ENCODE measurements at regions not wholly inside any gene's neighbourhood (a gene's known extent, or its start where the extent isn't known, plus 50 kb on each side); places are given as distances from the start of the nearest gene placed in this dataset.

DNA sequence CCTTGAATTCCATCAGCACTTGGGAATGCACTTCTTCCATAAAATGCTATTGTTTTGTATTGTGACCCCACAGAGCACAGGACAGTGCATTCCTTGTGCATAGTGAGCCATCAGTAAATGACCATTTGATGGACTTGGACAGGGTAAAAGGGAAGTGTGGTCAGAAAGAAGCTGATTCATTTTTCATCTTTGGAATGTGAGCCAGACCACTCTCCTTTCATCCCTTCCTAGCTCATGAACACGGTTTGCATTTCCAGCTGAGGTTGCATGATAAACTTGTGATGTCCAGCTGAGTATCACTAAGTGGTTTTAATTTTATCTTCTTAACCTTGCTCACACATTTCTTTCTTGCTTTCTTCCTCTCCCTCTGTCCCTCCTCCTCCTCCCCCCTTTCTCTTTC is 101.3 kb downstream of the NUDT12 start:
- DNase-seq = no peak

DNA sequence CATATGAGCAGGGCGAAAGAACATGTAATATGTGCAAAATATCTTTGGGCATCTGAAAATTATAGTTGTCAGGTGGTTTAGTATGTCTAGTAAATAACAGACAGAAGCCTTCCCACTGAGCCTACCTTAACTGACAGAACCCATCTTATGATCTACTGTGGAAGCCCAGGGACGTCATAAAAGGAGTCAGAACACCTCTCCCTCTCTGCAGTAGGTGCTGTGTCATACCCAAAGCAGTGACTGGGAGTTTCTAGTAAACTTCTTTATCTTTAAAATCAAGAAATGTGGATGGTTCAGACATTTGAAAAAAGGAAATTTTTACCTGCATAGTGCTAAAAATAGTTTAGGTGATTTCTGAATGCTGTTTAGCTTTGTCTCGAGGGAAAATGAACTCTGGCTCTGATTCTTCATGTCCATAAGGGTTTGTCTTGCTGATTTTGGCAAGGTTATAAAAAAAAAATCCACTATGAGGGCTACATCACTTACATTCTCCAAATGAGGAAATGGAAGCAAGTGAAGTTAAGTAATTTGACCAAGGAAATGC is 104.0 kb downstream of the NUDT12 start:
- DNase-seq = no peak

DNA sequence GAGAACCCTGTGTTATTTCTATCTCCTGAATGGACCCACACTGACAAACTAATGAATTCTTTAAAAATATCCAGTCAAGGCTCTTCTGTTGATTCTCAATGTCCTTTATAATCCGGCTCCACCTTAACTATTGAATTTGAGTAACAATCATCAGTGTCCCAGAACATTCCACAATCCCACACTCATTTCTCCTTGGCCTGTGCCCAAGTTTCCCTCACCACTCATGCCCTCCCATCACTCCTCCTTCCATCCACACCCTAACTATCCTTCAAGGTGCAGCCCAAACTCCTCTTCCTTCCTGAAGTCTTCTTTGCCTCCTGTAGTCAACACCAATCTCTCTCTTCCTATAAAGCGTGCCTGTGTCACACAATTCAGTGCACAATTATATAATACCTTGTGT is 106.1 kb downstream of the NUDT12 start:
- DNase-seq = no peak

DNA sequence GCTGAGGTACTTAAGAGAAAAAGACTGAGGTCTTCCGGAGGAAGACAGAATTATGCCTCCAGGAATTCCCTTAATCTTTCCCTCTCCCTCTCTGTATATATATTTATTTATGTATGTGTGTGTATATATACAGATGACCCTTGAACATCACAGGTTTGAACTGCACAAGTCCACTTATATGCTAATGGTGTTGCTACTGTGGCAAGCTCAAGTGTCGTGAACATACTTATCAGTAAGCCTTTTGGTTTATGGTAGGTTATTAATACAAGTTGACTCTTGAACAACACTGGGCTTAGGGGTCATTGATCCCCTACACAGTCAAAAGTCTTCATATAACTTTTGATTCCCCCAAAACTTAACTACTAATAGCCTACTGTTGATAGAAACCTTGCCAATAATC is 106.8 kb downstream of the NUDT12 start:
- no peak for DNase-seq

DNA sequence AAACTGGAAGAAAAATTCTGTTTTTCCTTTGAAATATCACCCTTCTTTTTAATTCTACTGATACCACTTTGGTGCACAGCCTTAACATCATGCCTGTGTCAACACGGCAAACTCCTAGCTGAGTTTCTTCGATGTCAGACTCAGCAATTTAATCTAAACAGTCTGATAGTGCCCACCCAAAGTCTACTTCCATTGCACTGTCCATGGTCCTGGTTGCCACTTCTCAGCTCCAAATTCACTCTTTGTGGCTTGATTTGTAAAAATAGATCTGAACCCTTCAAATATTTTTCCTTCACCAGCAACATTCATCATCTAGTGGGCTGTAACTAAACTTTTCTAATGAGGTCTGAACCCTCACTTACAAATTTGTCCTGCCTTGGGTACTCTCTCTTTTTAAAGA is 107.8 kb downstream of the NUDT12 start:
- DNase-seq = no peak

DNA sequence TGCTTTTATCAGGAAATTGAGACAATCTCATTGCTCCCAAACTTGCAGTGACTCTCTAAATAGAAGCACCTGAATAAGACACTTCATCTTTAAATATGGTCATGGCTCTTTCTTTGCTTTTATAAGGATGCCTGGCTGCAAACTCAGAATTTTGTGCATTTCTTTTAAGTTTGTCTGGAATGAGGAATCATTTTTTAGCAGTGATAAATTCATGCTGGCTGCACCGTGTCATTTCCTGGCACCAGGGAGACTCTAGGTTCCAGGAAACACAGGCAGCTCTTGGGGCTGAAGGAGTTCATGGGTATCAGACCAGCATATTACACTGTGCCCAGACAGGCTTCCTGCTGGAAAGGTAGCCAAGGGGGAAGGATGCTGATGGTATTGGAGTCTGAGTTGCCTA is 109.9 kb downstream of the NUDT12 start:
- no peak for DNase-seq

DNA sequence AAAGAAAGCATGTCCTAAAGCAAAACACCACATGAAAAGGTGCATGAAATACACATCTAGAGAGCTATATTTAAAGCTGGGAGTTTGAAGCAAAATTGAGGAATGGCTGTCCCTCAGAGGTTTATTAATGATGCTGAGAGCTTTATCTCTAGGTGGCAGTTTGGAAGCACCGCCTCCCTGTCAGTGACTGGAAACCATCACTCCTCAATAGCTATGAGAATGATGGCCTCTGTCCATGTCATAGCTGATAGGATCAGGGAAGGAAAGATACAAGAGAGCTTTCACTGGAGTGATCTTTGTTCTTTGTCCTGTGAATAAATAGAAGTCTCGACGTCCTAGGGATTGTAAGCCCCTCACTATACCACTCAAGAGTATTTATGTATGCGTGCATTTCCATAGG is 110.5 kb downstream of the NUDT12 start:
- no peak for DNase-seq

DNA sequence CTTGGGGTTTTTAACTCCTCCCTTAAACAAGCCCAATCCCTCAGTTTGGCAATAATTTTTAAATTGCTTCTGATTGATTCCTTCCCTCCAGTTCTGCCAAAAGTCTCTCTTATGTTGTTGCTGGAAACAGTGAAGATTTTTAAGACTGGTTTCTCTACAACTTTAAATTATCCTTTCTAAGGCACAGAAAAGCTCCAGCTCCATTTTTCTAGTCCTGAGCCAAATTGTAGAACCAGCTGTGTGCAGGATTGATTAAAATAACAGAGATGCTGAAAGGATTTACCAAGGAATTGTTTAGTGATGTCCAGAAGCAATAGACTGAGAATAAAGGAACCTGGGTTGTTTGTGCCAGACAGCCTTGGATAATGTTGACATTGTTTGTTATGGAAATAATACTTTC is 111.3 kb downstream of the NUDT12 start:
- DNase-seq = no peak

DNA sequence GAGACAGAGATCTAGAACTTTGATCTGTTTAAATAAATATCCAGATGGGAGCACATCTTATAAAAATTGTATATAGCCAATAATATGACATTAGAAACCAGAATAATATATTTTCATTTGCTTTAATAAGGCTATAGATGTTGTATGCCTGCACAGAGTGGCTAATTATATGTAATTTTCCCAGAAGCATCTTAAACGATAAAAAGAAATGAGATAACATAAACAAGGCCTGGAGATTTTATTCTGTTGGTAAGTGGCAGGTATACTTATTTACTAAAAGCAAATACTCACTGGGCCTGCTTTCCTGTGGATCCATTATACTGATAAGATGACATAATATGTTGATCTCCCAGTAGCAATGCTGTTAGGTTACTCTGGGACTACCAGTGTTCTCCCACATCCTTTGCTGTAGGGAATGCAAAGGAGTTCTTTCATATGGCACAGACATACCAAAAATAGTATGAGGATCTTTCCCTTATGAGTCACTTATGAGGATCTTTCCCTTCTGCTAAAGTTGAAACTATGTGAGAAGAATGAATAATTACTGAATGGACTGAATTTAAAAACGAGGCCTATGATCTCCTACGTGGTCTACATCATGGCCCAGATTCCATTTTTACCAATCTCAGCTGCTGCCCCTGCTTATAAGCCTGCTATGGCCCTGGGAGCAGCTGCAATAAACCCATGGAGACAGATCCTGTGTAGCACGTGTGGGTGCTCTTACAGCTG is 112.1 kb downstream of the NUDT12 start:
- no peak for DNase-seq

DNA sequence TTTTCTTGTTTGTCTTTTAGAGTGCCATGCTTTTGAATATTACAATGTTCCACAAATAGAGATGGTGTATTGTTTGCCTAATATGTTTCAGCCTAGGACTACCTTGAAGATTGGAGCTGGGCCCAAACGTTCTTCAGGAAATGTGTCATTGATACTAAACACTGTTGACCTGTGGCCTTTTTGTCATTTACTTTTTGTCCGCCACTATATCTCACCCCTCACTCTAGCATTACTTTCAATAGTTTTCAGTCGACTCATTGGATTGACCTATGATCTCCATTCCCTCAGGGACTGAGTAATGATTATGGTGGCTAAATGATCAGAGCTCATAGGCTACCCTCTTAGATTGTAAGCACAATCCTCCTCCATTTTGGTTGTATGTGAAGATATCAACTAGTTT is 115.8 kb downstream of the NUDT12 start:
- no peak for DNase-seq

DNA sequence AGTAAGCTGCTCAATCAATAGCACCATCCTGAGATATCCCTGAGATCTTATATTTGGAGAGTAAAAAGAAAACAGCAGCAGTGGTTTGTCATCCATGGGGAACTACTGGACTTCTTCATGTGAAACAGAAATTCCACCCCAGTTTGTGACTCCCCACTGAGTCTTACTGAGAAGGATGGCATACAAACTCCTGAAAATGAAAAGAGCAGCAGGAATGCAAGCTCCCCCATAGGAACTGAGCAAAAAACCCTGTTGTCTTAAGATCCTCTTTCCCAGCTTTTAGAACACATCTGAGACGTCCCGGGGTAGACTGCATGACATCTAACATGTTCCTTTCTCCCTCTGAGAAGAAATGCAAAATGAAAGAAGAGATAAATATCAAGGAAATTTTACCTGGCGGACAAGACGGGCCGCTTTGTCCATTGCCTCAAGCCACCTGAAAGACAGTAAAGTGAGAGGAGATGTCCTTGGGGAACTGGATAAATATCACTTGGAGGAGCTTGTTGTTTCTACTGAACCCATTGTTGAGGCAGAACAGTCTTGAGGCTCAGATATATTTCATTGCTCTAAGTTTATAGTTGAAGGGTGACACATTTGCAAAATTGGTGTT is 117.1 kb downstream of the NUDT12 start:
- no peak for DNase-seq

DNA sequence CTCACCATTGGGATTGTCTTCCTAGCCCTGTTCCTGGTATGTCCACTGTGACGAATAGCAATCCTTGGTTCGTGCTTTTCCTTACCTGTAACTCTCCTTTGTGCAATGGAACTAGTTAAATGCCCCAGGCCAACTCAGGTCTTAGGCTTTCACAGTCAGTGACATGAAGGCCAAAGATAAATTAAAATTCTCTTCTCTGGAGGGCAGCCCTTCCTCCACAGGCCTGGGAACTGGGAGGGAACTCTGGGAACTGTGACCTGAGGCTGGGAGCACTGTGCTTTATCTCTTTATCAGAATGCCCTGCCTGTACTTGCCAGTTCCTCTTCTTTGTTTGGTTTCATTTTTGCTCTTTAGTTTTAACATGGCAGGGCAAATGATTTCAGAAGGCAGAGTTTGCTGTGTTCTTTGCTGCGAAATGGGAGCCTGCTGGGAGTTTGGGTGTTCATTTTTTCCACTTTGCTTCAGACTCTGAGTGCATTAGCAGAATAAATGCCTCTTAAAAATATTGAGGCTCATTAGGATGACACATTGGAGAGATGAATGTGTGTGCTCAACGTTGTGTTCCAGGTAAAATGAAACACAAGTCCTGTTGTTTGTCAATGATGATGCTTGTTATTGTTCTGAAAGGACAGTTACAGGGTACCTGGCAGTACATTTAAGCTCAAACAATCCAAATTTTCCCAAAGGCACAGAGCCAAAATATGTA is 118.1 kb downstream of the NUDT12 start:
- DNase-seq = no peak

DNA sequence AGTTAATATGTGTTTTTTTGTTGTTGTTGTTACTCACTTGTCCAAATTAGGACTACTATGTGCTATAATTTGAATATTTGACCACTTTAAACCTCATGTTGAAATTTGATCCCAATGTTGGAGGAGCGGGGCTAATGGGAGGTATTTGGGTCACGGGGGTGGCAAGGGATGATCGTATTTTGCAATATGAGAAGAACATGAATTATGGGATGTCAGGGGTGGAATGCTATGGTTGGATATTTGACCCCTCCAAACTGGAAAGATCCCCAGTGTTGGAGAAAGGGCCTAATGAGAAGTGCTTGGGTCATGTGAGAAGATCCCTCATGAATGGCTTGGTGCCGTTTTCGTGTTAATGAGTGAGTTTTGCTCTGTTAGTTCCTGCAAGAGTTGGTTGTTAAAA is 119.8 kb downstream of the NUDT12 start:
- DNase-seq = no peak

DNA sequence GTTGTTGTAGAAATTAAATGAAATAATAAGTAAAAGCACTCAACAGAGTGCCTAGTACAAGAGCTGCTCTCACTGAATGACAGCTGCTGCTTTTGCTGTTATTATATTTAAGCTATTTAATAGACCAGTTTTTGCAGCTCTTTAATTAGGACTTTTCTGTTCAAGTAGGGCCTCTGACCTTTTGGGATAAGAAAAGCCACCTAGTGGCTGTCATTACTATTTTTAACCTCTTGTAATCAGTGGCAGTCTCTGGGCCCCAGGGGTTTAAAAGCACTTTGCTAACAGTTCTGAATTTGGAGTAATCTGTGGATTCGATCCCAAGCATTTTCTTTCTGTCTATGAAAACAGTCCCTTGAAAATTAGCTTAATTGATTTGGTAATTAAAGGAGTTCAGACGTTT is 121.1 kb downstream of the NUDT12 start:
- DNase-seq = no peak

DNA sequence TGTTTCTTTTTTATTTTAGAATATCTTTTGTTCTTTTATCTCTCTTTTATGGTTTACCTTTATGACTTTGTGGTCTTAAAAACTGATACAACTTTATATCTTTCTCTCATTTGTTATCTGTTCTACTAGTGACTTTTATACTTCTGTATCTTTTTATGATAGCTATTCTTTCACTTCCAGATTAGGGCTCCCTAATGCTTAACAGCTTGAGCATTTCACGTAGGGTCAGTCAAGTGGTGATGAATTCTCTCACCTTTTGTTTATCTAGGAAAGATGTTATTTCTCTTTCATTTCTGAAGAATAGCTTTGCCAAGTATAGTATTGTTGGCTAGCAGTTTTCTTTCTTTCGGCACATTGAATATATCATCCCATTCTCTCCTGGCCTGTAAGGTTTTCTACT is 123.6 kb downstream of the NUDT12 start:
- DNase-seq = no peak

DNA sequence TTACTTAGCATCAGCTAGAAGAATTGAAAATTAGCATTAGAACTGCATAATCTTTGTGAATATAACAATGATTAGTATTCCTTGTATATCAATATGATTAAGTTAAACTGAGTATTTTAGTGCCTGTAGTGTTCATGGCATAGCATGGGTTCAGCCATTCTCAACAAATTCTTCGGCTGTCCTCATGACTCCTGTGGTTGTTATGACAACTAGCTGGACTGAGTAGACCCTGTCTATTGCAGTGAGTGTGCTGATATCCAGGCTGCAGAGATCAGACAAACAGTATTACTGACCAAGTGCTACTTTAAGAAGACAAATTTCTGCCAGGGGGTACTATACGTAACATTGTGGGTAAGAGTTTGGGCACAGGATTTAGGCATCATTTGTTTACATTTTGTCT is 125.9 kb downstream of the NUDT12 start:
- DNase-seq = no peak

DNA sequence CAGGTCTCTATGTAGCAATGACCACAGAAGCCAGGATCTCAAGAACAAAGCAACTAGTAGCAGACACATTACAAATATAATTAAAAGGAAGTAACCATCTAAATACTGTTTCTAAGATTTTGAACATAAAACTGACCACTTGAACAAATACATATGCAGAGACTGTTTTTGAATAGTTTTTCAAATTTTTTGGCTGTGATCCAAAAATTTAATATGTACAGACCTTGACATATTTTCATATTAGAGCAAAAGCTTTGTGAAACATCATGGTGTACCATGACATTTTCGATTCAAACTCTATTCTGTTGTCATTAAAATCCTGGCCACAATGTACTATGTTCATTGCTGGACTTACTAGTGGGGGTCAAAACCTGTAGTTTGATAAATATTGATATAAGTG is 126.5 kb downstream of the NUDT12 start:
- DNase-seq = no peak

DNA sequence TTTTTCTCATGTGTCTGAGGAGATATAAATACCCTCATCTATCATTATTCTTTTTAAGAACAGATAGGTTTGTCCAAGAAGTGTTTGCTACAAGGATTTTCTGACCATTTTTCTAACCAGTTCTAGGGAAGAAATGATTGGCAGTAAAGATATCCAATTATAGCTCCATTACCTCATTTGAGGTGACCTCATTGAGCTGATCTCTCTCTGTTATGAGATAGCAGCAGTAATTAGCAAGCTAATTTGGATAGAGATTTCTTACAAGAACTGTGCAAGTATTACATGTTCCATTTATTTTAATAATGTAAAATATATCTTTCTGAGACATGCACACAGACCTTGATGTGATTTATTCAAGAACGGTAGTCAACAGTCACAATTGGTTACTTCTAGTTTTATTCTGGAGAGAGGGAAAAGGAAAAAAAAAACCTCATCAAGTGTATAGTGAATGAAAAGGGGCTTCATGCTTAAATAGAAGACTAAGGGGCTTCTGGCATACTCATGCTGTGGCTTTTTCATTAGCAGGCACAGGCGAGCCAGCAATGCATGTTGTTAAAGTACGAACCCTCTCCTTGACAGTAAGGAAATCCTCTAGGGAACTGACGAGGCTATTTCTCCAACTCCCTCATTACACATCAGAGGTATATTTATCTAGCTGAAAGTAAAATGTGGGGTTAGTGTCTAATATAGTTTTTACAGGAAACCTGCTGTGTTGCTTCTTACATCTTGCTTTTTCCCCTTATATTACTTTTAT is 127.3 kb downstream of the NUDT12 start:
- DNase-seq = no peak

DNA sequence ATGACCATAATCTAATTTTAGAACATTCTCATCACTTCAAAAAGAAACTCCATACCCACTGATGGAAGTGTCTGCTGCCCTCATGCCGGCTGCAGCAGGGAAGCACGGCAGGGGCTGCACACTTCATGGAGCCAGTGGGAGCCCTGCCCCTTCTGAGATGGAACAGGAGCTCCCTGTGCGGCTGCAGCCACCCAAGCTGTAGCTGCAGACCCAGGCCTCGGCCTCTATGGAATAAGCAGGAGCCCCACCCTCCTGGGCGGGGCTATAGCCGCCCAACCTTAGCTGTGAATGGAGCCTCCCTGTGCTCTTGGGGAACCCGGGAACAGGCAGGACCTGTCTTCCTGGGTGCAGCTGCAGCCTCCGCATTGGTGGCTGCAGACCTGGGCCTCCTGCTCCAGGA is 128.5 kb downstream of the NUDT12 start:
- DNase-seq = no peak

DNA sequence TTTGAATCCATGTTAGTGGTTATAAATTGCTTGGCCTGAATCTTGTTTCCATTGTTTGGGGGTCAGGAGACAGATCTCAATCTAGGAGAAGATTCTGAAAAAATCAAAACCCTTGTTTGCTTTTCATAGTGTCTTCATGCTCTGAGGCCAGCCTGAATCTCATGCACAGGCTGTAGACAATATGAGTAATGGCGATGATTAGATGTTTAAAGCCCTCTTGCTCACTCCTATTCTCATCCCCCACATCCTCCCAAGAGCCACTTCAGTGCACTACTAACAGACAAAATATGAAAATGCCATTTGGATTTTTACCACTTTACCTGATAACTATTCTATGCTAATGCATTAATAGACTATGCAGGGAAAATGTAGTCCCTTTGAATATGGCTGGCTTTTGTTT is 129.4 kb downstream of the NUDT12 start:
- no peak for DNase-seq

DNA sequence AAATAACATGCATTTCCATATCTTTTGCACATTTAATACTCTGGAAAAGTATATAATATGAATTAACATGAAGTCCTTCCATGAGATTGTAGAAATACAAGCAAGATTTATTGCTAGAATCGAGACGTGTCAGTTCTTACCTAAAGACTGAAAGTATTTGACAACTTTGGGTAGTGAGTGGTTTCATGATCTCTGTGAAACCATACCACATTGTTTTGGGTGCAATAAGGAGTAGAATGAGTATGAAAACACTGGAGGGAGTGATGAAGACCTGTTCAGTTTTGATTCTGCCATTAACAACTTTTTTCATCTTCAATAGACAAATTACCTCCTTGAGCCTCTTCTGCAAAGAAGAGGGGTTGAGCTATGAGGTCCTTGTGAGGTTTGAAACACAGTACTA is 133.7 kb downstream of the NUDT12 start:
- no peak for DNase-seq

DNA sequence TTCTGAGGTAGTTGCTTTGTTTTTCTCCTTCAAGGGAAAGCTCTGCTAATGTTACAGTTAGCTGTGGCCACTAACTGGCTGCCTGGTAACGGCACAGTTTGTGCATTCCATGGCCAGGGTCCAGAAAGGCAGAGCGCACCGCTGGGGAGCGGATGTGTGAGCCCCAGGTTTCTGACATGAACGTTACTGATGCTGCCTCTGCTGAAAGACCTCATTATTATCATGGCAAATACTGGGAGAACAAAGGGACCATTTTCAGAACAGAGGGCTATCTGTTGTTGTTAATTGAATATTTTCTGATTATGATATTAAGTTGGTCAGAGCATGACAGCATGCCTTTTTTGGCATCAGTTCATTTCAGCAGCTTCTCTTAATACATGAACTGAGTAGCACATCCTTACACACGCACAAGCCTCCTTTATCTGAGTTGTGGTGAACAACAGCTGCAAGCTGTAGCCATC is 134.1 kb downstream of the NUDT12 start:
- no peak for DNase-seq

DNA sequence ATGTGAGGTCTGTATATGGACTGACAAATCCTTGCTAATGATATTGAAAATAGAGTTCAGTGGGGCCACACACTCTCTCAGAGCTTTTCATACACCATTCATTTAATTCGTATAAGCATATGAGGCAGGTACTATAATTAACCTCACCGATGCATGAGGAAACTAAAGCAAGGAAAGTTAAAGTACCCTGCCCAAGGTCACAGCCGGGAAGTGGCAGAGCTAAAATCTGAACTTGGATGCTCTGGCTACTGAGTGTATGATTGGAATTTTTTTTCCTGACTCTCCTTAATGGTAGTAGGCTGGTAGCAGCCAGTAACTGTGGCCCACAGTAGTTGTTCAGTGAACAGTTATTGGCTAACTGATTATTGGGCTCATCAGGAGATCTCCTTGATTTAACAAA is 135.3 kb downstream of the NUDT12 start:
- no peak for DNase-seq
